H1 (cell line): ENCODE measurements at regions not wholly inside any gene's neighbourhood (a gene's known extent, or its start where the extent isn't known, plus 50 kb on each side); places are given as distances from the start of the nearest gene placed in this dataset.

Experiments used
- CTCF ChIA-PET: fragments of 300-600 bp; sonication (Branson Sonifier 250); formaldehyde crosslinking; loops from one replicate; lab custom pipeline; 2021; ENCODE audit not compliant: partially characterized antibody; lab: Charles Lee
- POLR2A ChIA-PET: fragments of 300-600 bp; sonication (Branson Sonifier 250); formaldehyde crosslinking; loops from one replicate; lab custom pipeline; 2021; ENCODE audit warnings: inconsistent platforms; ENCODE audit not compliant: partially characterized antibody; lab: Charles Lee
- DNase-seq, 2 experiments: peaks; one replicate each; pipeline versions ENCODE4 v3.0.0 to v3.0.0-alpha.2; 2010 to 2022; ENCODE audit warnings: low spot score in 2 of 2, low read depth in 1 of 2, mixed read lengths in 1 of 2
- FAIRE-seq: peaks from 2 replicates; lab custom pipeline; 2011; peaks lifted over from hg19 to GRCh38; lab: Jason Lieb, UNC
- H2AFZ ChIP-seq: 2 replicates; pipeline ENCODE4 v1.8.1; 2012; ENCODE audit warnings: low read length, inconsistent platforms
- H2AK5ac ChIP-seq: 2 replicates; pipeline ENCODE4 v1.6.1; 2013; ENCODE audit warnings: low read depth, low read length
- H2BK120ac ChIP-seq: replicated peaks from 2 replicates; pipeline ENCODE3; 2013; ENCODE audit warnings: low read depth, low read length, inconsistent platforms
- H2BK12ac ChIP-seq: 2 replicates; pipeline ENCODE4 v1.6.1; 2013; ENCODE audit warnings: low read depth, low read length
- H2BK15ac ChIP-seq: 2 replicates; pipeline ENCODE4 v1.6.1; 2013; ENCODE audit warnings: low read length
- H2BK20ac ChIP-seq: 2 replicates; pipeline ENCODE4 v1.6.1; 2013; ENCODE audit warnings: low read length
- H2BK5ac ChIP-seq: 2 replicates; pipeline ENCODE4 v1.6.1; 2013; ENCODE audit warnings: low read depth, low read length
- H3K14ac ChIP-seq: 2 replicates; pipeline ENCODE4 v1.6.1; 2013; ENCODE audit warnings: inconsistent platforms; ENCODE audit not compliant: insufficient read length
- H3K18ac ChIP-seq: 2 replicates; pipeline ENCODE4 v1.6.1; 2013; ENCODE audit warnings: low read length; ENCODE audit errors: extremely low read depth
- H3K23ac ChIP-seq: 2 replicates; pipeline ENCODE4 v1.6.1; 2013; ENCODE audit warnings: inconsistent platforms; ENCODE audit not compliant: insufficient read length
- H3K23me2 ChIP-seq: 2 replicates; pipeline ENCODE4 v1.6.1; 2013; ENCODE audit warnings: low read depth, low read length
- H3K27ac ChIP-seq: 2 replicates; pipeline ENCODE4 v1.6.1; 2011; ENCODE audit warnings: low read depth, low read length, inconsistent platforms
- H3K27me3 ChIP-seq, 4 experiments: replicated peaks in 1 of 4; 1 replicate in 1 of 4; 2 replicates in 3 of 4; pipeline versions ENCODE4 v1.6.1 to v1.8.1; 2011 to 2013; ENCODE audit warnings: low read length in 3 of 4, mild to moderate bottlenecking in 3 of 4, inconsistent platforms in 2 of 4, mixed read lengths in 2 of 4, moderate library complexity in 1 of 4; ENCODE audit not compliant: control insufficient read depth in 3 of 4, insufficient read depth in 3 of 4; ENCODE audit errors: extremely low read depth in 1 of 4
- H3K36me3 ChIP-seq, 4 experiments: 2 replicates each; pipeline versions ENCODE4 v1.6.1 to v1.8.1; 2011 to 2013; ENCODE audit warnings: mild to moderate bottlenecking in 4 of 4, low read length in 3 of 4, moderate library complexity in 2 of 4, control low read depth in 1 of 4, inconsistent platforms in 1 of 4; ENCODE audit not compliant: insufficient read depth in 4 of 4, control insufficient read depth in 2 of 4
- H3K4ac ChIP-seq: replicated peaks from 2 replicates; pipeline ENCODE3; 2013; ENCODE audit warnings: low read length, low read depth, mixed read lengths, inconsistent platforms; ENCODE audit not compliant: insufficient read length
- H3K4me1 ChIP-seq, 4 experiments: replicated peaks in 1 of 4; 1 replicate in 1 of 4; 2 replicates in 3 of 4; pipeline versions ENCODE4 v1.6.1 to v1.8.1; 2011 to 2013; ENCODE audit warnings: low read length in 3 of 4, inconsistent platforms in 2 of 4, mixed read lengths in 1 of 4; ENCODE audit not compliant: insufficient read depth in 4 of 4, control insufficient read depth in 3 of 4
- H3K4me2 ChIP-seq, 2 experiments: 2 replicates each; pipeline versions ENCODE4 v1.6.1 to v1.8.1; 2011 to 2013; ENCODE audit warnings: low read depth in 2 of 2, low read length in 2 of 2, control low read depth in 1 of 2, inconsistent platforms in 1 of 2, mild to moderate bottlenecking in 1 of 2; ENCODE audit not compliant: insufficient read depth in 1 of 2
- H3K4me3 ChIP-seq, 4 experiments: fragments of 200-600, 300-600 bp in 1 of 4; sonication (generic), shearing (Covaris generic), sonication (Bioruptor Twin) in 1 of 4; 2 replicates each; pipeline versions ENCODE4 v1.5.1 to v1.8.1; 2011 to 2016; ENCODE audit warnings: low read length in 4 of 4, low read depth in 3 of 4, control low read depth in 2 of 4, inconsistent platforms in 2 of 4, mild to moderate bottlenecking in 2 of 4, mixed read lengths in 1 of 4, moderate library complexity in 1 of 4; ENCODE audit not compliant: insufficient read depth in 2 of 4; ENCODE audit errors: extremely low read depth in 1 of 4
- H3K56ac ChIP-seq: replicated peaks from 2 replicates; pipeline ENCODE3; 2013; ENCODE audit warnings: low read depth, mild to moderate bottlenecking, mixed read lengths, low read length, inconsistent platforms; ENCODE audit not compliant: insufficient read length
- H3K79me1 ChIP-seq: 2 replicates; pipeline ENCODE4 v1.6.1; 2013; ENCODE audit warnings: low read depth, low read length, control low read depth
- H3K79me2 ChIP-seq, 2 experiments: 2 replicates each; pipeline versions ENCODE4 v1.6.1 to v1.8.1; 2012 to 2013; ENCODE audit warnings: low read length in 2 of 2, mild to moderate bottlenecking in 2 of 2, inconsistent platforms in 1 of 2; ENCODE audit not compliant: insufficient read depth in 2 of 2, control insufficient read depth in 1 of 2
- H3K9ac ChIP-seq, 4 experiments: replicated peaks in 1 of 4; 1 replicate in 1 of 4; 2 replicates in 3 of 4; pipeline versions ENCODE4 v1.6.1 to v1.8.1; 2011 to 2013; ENCODE audit warnings: low read depth in 3 of 4, low read length in 3 of 4, control low read depth in 2 of 4, mild to moderate bottlenecking in 2 of 4, moderate library complexity in 2 of 4, inconsistent platforms in 1 of 4; ENCODE audit errors: extremely low read depth in 1 of 4
- H3K9me3 ChIP-seq, 2 experiments: 2 replicates each; pipeline versions ENCODE4 v1.6.1 to v1.8.1; 2012 to 2013; ENCODE audit warnings: mild to moderate bottlenecking in 2 of 2, moderate library complexity in 2 of 2, control low read depth in 1 of 2, inconsistent platforms in 1 of 2, low read depth in 1 of 2, low read length in 1 of 2, mixed read lengths in 1 of 2; ENCODE audit not compliant: insufficient read depth in 2 of 2
- H4K20me1 ChIP-seq, 2 experiments: replicated peaks in 1 of 2; 2 replicates each; pipeline versions ENCODE3 to v1.8.1; 2011 to 2013; ENCODE audit warnings: inconsistent platforms in 2 of 2, low read length in 2 of 2, mild to moderate bottlenecking in 1 of 2; ENCODE audit not compliant: insufficient read depth in 2 of 2, control insufficient read depth in 1 of 2
- H4K5ac ChIP-seq: 2 replicates; pipeline ENCODE4 v1.6.1; 2013; ENCODE audit warnings: low read length, low read depth, mixed read lengths, inconsistent platforms; ENCODE audit not compliant: insufficient read length
- H4K8ac ChIP-seq: 2 replicates; pipeline ENCODE4 v1.8.0; 2013; ENCODE audit warnings: mild to moderate bottlenecking, moderate library complexity, low read length, inconsistent platforms; ENCODE audit not compliant: insufficient read depth; ENCODE audit errors: extremely low read depth
- H4K91ac ChIP-seq: replicated peaks from 2 replicates; pipeline ENCODE3; 2013; ENCODE audit warnings: low read length, mixed read lengths, inconsistent platforms; ENCODE audit not compliant: insufficient read length
- BCL11A ChIP-seq, 2 experiments: IDR thresholded peaks; one replicate each; pipeline ENCODE4 v1.6.1; 2011; ENCODE audit warnings: low read depth in 2 of 2, low read length in 2 of 2, mild to moderate bottlenecking in 2 of 2
- CBX5 ChIP-seq: fragments of 300-800, 300-1000 bp; sonication (generic); IDR thresholded peaks from 2 replicates; pipeline ENCODE4 v1.7.1; 2016; ENCODE audit warnings: antibody characterized with exemption, low read length, low read depth
- CEBPB ChIP-seq: IDR thresholded peaks from 2 replicates; pipeline ENCODE4 v1.6.1; 2012; ENCODE audit warnings: low read depth, low read length
- CHD2 ChIP-seq: IDR thresholded peaks from 2 replicates; pipeline ENCODE4 v1.6.1; 2012; ENCODE audit warnings: low read length, improper control_type of control experiment
- EGR1 ChIP-seq: IDR thresholded peaks from 2 replicates; pipeline ENCODE4 v1.6.1; 2011; ENCODE audit warnings: low read depth, low read length, borderline replicate concordance
- GTF2F1 ChIP-seq: IDR thresholded peaks from 2 replicates; pipeline ENCODE4 v1.6.1; 2012; ENCODE audit warnings: low read depth, low read length, improper control_type of control experiment, borderline replicate concordance
- JUN ChIP-seq: IDR thresholded peaks from 2 replicates; pipeline ENCODE4 v1.6.1; 2011; ENCODE audit warnings: low read depth, mild to moderate bottlenecking, improper control_type of control experiment, low read length
- KDM1A ChIP-seq: fragments of 200-600, 300-600 bp; sonication (generic); IDR thresholded peaks from 2 replicates; pipeline ENCODE4 v1.7.1; 2016; ENCODE audit warnings: mild to moderate bottlenecking, low read length, borderline replicate concordance
- KDM4A ChIP-seq: IDR thresholded peaks from one replicate; pipeline ENCODE4 v1.7.1; 2012; ENCODE audit warnings: low read depth, mild to moderate bottlenecking, moderate library complexity, low read length, inconsistent platforms; ENCODE audit not compliant: severe bottlenecking
- NANOG ChIP-seq: IDR thresholded peaks from 2 replicates; pipeline ENCODE4 v1.6.1; 2011; ENCODE audit warnings: low read length, low read depth, mild to moderate bottlenecking, inconsistent platforms; ENCODE audit not compliant: insufficient read depth, poor library complexity, severe bottlenecking
- PHF8 ChIP-seq: fragments of 200-600 bp; sonication (generic); conservative IDR thresholded peaks from 2 replicates; pipeline ENCODE4 v1.7.1; 2012; ENCODE audit warnings: low read depth, mild to moderate bottlenecking, inconsistent platforms, low read length, moderate library complexity
- POLR2A ChIP-seq, 2 experiments: IDR thresholded peaks; 1 replicate in 1 of 2; 2 replicates in 1 of 2; pipeline ENCODE4 v1.6.1; 2011; ENCODE audit warnings: low read depth in 2 of 2, low read length in 2 of 2, mild to moderate bottlenecking in 2 of 2; ENCODE audit errors: control extremely low read depth in 1 of 2
- RXRA ChIP-seq: IDR thresholded peaks from 2 replicates; pipeline ENCODE4 v1.6.1; 2011; ENCODE audit warnings: low read depth, mild to moderate bottlenecking, low read length, moderate library complexity; ENCODE audit not compliant: insufficient read depth
- SIN3A ChIP-seq, 2 experiments: IDR thresholded peaks in 1 of 2; conservative IDR thresholded peaks in 1 of 2; 2 replicates each; pipeline ENCODE4 v1.6.1; 2011 to 2012; ENCODE audit warnings: low read length in 2 of 2, improper control_type of control experiment in 1 of 2, low read depth in 1 of 2, mild to moderate bottlenecking in 1 of 2
- TAF7 ChIP-seq: optimal IDR thresholded peaks from 2 replicates; pipeline ENCODE3; 2011; ENCODE audit warnings: low read depth, mild to moderate bottlenecking, inconsistent platforms, low read length, moderate library complexity, borderline replicate concordance
- YY1 ChIP-seq: IDR thresholded peaks from 2 replicates; pipeline ENCODE4 v1.6.1; 2011; ENCODE audit warnings: low read depth, mild to moderate bottlenecking, low read length
- WGBS, 2 experiments: shearing (Covaris generic) in 1 of 2; methylation state at CpG; one replicate each; pipeline versions ENCODE4 v1.1.6 to v1.1.7; 2013 to 2015; ENCODE audit warnings: low lambda C conversion rate in 2 of 2, mixed read lengths in 2 of 2, inconsistent platforms in 1 of 2, low coverage in 1 of 2, missing lambda C conversion rate in 1 of 2; ENCODE audit not compliant: insufficient replicate concordance in 2 of 2, insufficient coverage in 1 of 2, insufficient read length in 1 of 2; ENCODE audit errors: extremely low coverage in 1 of 2, missing lambda C conversion rate in 1 of 2; 5-methylcytosine and 5-hydroxymethylcytosine counted together

GRCh38 chr12:21025656-21026055 lies 105.3 kb upstream of the SLCO1B1 start:
- no peaks in the 10 kb centered on the region for H3K9me3 ChIP-seq
- H3K4ac ChIP-seq, result no peak overlapping the region
- TF ChIP-seq POLR2A (IDR thresholded peaks at IDR 0.05; ENCODE audit: control extremely low read depth in 1 of 2, low read depth in 2 of 2, low read length in 2 of 2) (no peak), PHF8 (no peak), KDM4A (no peak), YY1 (no peak), KDM1A (no peak), TAF7 (no peak), GTF2F1 (no peak), JUN (no peak), CHD2 (no peak), NANOG (no peak), RXRA (no peak), BCL11A (IDR thresholded peaks at IDR 0.05; ENCODE audit: low read depth in 2 of 2, low read length in 2 of 2) (no peak), EGR1 (no peak), SIN3A (conservative IDR thresholded peaks at IDR 0.05 in 1 of 2, IDR thresholded peaks at IDR 0.05 in 1 of 2; ENCODE audit: low read depth in 1 of 2, low read length in 2 of 2) (no peak), CEBPB (no peak), CBX5 (no peak)

More at GRCh38 chr12:21025656-21026055, 105.3 kb upstream of the SLCO1B1 start:
- Histone ChIP-seq H4K8ac (no peak overlapping the region), H3K23me2 (no peaks in the 10 kb centered on the region), H3K56ac (no peak overlapping the region), H3K4me1 (no peaks in the 10 kb centered on the region), H2BK20ac (no peak overlapping the region), H3K14ac (no peak overlapping the region), H4K91ac (no peak overlapping the region), H3K18ac (no peak overlapping the region), H3K27ac (no peak overlapping the region), H3K79me1 (no peaks in the 10 kb centered on the region), H2AK5ac (no peak overlapping the region), H3K36me3 (no peaks in the 10 kb centered on the region), H3K23ac (no peak overlapping the region), H2BK15ac (no peak overlapping the region), H3K27me3 (no peaks in the 10 kb centered on the region), H4K5ac (no peak overlapping the region), H2BK12ac (no peak overlapping the region), H3K79me2 (no peaks in the 10 kb centered on the region), H4K20me1 (no peaks in the 10 kb centered on the region), H3K4me2 (no peak overlapping the region), H2BK120ac (no peak overlapping the region), H3K9ac (no peak overlapping the region), H2BK5ac (no peak overlapping the region), H2AFZ (no peak overlapping the region), H3K4me3 (no peak overlapping the region)
- ChIA-PET CTCF (interaction anchor here (0.8 kb wide), 1 partner anchor 24 kb away, joined by 4 read pairs; no protein-coding TSS in a partner anchor), POLR2A (no interaction called here)
- WGBS, 2 experiments, result 88% methylated on average over 1 of the region's 1 CpG; no CpG with 5 or more reads in 1 of the 2 experiments
- no peak for FAIRE-seq
- no peak for DNase-seq
